SK-N-MC (cell line): ENCODE measurements at regions not wholly inside any gene's neighbourhood (a gene's known extent, or its start where the extent isn't known, plus 50 kb on each side); places are given as distances from the start of the nearest gene placed in this dataset.

Experiments used
- EZH2 ChIP-seq: fragments of 200-600 bp; sonication (generic); IDR thresholded peaks from one replicate; pipeline ENCODE4 v1.6.1; 2017; ENCODE audit warnings: antibody characterized with exemption
- POLR2AphosphoS5 ChIP-seq: IDR thresholded peaks from 2 replicates; pipeline ENCODE4 v1.6.1; 2012; ENCODE audit warnings: mild to moderate bottlenecking, low read depth, low read length, borderline replicate concordance

DNA sequence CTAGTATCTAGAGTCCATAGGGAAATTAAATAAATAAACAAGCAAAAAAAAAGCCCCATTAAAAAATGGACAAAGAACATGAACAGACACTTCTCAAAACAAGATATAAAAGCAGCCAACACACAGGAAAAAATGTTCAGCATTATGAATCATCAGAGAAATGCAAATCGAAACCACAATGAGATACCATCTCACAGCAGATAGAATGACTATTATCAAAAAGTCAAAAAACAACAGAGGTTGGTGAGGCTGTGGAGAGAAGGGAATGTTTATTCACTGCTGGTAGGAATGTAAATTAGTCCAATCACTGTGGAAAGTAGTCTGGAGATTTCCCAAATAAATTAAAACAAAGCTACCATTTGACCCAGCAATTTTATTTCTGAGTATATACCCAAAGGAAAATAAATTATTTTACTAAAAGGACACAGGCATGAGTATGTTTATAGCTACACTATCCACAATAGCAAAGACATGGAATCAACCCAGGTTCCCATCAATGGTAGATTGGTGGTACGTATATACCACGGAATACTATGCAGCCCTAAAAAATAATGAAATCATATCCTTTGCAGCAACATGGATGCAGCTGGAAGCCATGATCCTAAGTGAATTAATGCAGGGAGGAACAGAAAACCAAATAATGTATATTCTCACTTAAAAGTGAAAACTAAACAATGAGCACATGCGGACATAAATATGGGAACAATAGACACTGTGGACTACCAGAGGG lies 366.5 kb upstream of the SEMA3C start:
- no peak for TF ChIP-seq POLR2AphosphoS5
- no peak for TF ChIP-seq EZH2
